Lung (tissue), 9 donors: ENCODE measurements at regions not wholly inside any gene's neighbourhood (a gene's known extent, or its start where the extent isn't known, plus 50 kb on each side); places are given as distances from the start of the nearest gene placed in this dataset.
"Not testable (repeated sequence)": the region's sequence is repeated elsewhere in the genome, so short reads cannot be mapped to it uniquely, and the experiment has no call there.

ENCODE experiments used
- ATAC-seq: fragments of 200-7000 bp; cut with Tn5 transposase; one replicate; pipeline ENCODE4 v1.9.1; 2020; ENCODE audit warnings: moderate number of reproducible peaks; ENCODE audit not compliant: insufficient read depth, low FRiP score
- DNase-seq, 3 donors: peaks; one replicate each; pipeline ENCODE4 v3.0.0-alpha.2; 2013 to 2017
- H3K27ac ChIP-seq, 2 donors: one replicate each; pipeline ENCODE4 v1.5.1; 2013; ENCODE audit warnings: mild to moderate bottlenecking in 2 of 2, moderate library complexity in 2 of 2, control low read depth in 1 of 2, inconsistent platforms in 1 of 2, low read depth in 1 of 2, low read length in 1 of 2
- H3K27me3 ChIP-seq, 3 donors: one replicate each; pipeline ENCODE4 v1.5.1; 2013; ENCODE audit warnings: low read length in 2 of 3; ENCODE audit not compliant: control insufficient read depth in 3 of 3, insufficient read depth in 3 of 3
- H3K36me3 ChIP-seq, 4 donors: one replicate each; pipeline ENCODE4 v1.5.1; 2013; ENCODE audit warnings: low read length in 4 of 4, mild to moderate bottlenecking in 1 of 4, moderate library complexity in 1 of 4; ENCODE audit not compliant: control insufficient read depth in 4 of 4, insufficient read depth in 4 of 4
- H3K4me1 ChIP-seq, 5 donors: one replicate each; pipeline ENCODE4 v1.5.1; 2013; ENCODE audit warnings: low read length in 5 of 5, mild to moderate bottlenecking in 2 of 5, moderate library complexity in 1 of 5; ENCODE audit not compliant: control insufficient read depth in 5 of 5, insufficient read depth in 5 of 5
- H3K4me3 ChIP-seq: one replicate; pipeline ENCODE4 v1.5.1; 2013; ENCODE audit warnings: mild to moderate bottlenecking, control low read depth, moderate library complexity
- H3K9ac ChIP-seq, 2 donors: one replicate each; pipeline ENCODE4 v1.5.1; 2013; ENCODE audit warnings: low read length in 2 of 2, control low read depth in 1 of 2; ENCODE audit not compliant: insufficient read depth in 1 of 2
- H3K9me3 ChIP-seq, 4 donors: one replicate each; pipeline ENCODE4 v1.5.1; 2013; ENCODE audit warnings: low read length in 3 of 4, mild to moderate bottlenecking in 1 of 4, moderate library complexity in 1 of 4; ENCODE audit not compliant: control insufficient read depth in 4 of 4, insufficient read depth in 3 of 4
- WGBS, 2 donors: extraction: QIAGEN DNeasy Blood & Tissue Kit; methylation state at CpG; one replicate each; pipeline ENCODE4 v1.1.7; 2013; 5-methylcytosine and 5-hydroxymethylcytosine counted together
- donor health status: Bipolar disorder and iron deficiency.
- donor health status: healthy.
- donor health status: DM: yes; HTN: yes; CAD: no.

- not testable (repeated sequence) for H3K27ac ChIP-seq, H3K27me3 ChIP-seq, H3K4me3 ChIP-seq, H3K9ac ChIP-seq, ATAC-seq, DNase-seq, H3K36me3 ChIP-seq, H3K4me1 ChIP-seq, H3K9me3 ChIP-seq
- 88 to 91% methylated on average over 30 to 36 of the region's 36 CpGs for WGBS, 2 donors
Measured at GRCh38 chr16:88227722-88228482, 154.9 kb upstream of the ZNF469 start.

- H3K27ac ChIP-seq, H3K9ac ChIP-seq, H3K4me1 ChIP-seq, ATAC-seq, H3K4me3 ChIP-seq, H3K9me3 ChIP-seq, H3K36me3 ChIP-seq, DNase-seq, H3K27me3 ChIP-seq: not testable (repeated sequence)
- 67 to 87% methylated on average over 8 of the region's 8 CpGs for WGBS, 2 donors
Measured at GRCh38 chr16:88228751-88229150, 154.0 kb upstream of the ZNF469 start.

- not testable (repeated sequence) for H3K4me3 ChIP-seq, H3K9ac ChIP-seq, H3K9me3 ChIP-seq, H3K36me3 ChIP-seq, H3K4me1 ChIP-seq, DNase-seq, H3K27me3 ChIP-seq, ATAC-seq, H3K27ac ChIP-seq
- 86 to 93% methylated on average over 12 of the region's 12 CpGs for WGBS, 2 donors
Measured at GRCh38 chr16:88229710-88230109, 153.0 kb upstream of the ZNF469 start.

- not testable (repeated sequence) for H3K27me3 ChIP-seq, H3K9ac ChIP-seq, ATAC-seq, DNase-seq, H3K27ac ChIP-seq, H3K4me3 ChIP-seq, H3K9me3 ChIP-seq, H3K36me3 ChIP-seq
- peaks cover 0 to 12% (median 2%) of the 10 kb centered on the region in 5 donors for H3K4me1 ChIP-seq
- WGBS, 2 donors = 90 to 96% methylated on average over 14 to 17 of the region's 24 CpGs
Measured at GRCh38 chr16:88230276-88230966, 152.3 kb upstream of the ZNF469 start.

GRCh38 chr16:88230967-88231615 is 151.7 kb upstream of the ZNF469 start:
- 82 to 91% methylated on average over 13 to 17 of the region's 19 CpGs for WGBS, 2 donors
- H3K4me1 ChIP-seq = peaks cover 0 to 18% (median 3%) of the 10 kb centered on the region in 5 donors
- not testable (repeated sequence) for DNase-seq

GRCh38 chr16:88231839-88232238 is 150.9 kb upstream of the ZNF469 start:
- not testable (repeated sequence) for DNase-seq, ATAC-seq
- whole genome bisulfite sequencing, 2 donors = 90 to 97% methylated on average over 13 of the region's 13 CpGs

More at GRCh38 chr16:88230967-88231615, 151.7 kb upstream of the ZNF469 start:
- H3K9me3 ChIP-seq, ATAC-seq, H3K4me3 ChIP-seq, H3K27ac ChIP-seq, H3K27me3 ChIP-seq, H3K9ac ChIP-seq, H3K36me3 ChIP-seq: not testable (repeated sequence)

GRCh38 chr16:88232401-88233258 is 150.1 kb upstream of the ZNF469 start:
- not testable (repeated sequence) for H3K9ac ChIP-seq, ATAC-seq, H3K27me3 ChIP-seq, H3K27ac ChIP-seq, H3K4me3 ChIP-seq, H3K36me3 ChIP-seq, H3K9me3 ChIP-seq
- peak in 1 of 3 donors; percentile 30 for DNase-seq
- peaks cover 0 to 18% (median 4%) of the 10 kb centered on the region in 5 donors for H3K4me1 ChIP-seq
- WGBS, 2 donors = 66 to 80% methylated on average over 29 to 31 of the region's 31 CpGs

More at GRCh38 chr16:88231839-88232238, 150.9 kb upstream of the ZNF469 start:
- H3K27ac ChIP-seq, H3K4me3 ChIP-seq, H3K27me3 ChIP-seq, H3K36me3 ChIP-seq, H3K9ac ChIP-seq, H3K9me3 ChIP-seq: not testable (repeated sequence)
- peaks cover 0 to 18% (median 3%) of the 10 kb centered on the region in 5 donors for H3K4me1 ChIP-seq
